IPS-18c (cell line): ENCODE measurements at regions not wholly inside any gene's neighbourhood (a gene's known extent, or its start where the extent isn't known, plus 50 kb on each side); places are given as distances from the start of the nearest gene placed in this dataset.

Experiments used
- H3K4me3 ChIP-seq: 2 replicates; pipeline ENCODE4 v1.7.0; 2013; ENCODE audit warnings: low read depth, mild to moderate bottlenecking, low read length, moderate library complexity; ENCODE audit not compliant: insufficient read depth
- H3K9me3 ChIP-seq: one replicate; pipeline ENCODE4 v1.6.1; 2013; ENCODE audit warnings: mild to moderate bottlenecking, low read length, moderate library complexity; ENCODE audit not compliant: control insufficient read depth, insufficient read depth

DNA sequence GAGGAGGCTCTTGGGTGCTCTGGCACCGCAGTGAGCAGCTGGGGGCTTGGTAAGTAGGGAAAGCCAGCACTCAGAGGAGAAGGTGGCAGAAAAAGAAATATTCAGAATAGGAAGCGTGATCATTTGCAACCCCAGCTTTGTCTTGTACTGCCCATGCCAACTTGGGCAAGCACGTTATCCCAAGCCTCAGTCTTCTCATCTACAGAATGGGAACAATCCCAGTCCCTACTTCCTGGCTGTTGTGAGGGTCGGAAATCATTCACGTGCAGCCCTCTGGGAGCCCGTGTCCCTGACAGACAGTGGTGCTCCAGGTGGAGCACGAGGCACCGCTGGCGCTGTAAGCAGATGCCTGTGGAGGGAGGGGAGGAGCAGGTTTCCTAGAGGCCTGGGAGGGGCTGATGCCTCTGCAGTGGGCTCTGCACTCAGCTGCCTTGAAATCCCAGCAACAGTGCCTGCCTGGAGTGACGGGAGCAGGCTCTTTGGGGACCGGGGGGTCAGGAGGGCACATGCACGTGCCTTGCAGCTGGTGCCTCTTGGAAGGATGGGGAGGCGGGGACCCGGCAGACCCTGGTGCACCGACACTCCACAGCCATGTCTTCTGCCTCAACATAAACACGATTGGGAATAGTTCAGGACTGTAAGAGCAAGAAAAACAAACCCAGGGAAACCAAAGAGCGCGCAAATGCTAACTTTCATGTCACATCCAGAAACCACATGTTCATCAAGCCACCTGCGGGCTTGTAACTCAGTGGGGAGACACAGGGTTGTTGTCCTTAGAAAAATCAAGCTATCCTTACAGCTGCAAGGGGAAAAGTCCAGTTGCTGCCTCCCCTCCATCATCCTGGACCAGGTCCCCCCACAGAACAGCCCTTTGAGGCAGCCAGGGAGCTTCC is 86.5 kb upstream of the DIO3 start:
- H3K4me3 ChIP-seq: no peak overlapping the region

DNA sequence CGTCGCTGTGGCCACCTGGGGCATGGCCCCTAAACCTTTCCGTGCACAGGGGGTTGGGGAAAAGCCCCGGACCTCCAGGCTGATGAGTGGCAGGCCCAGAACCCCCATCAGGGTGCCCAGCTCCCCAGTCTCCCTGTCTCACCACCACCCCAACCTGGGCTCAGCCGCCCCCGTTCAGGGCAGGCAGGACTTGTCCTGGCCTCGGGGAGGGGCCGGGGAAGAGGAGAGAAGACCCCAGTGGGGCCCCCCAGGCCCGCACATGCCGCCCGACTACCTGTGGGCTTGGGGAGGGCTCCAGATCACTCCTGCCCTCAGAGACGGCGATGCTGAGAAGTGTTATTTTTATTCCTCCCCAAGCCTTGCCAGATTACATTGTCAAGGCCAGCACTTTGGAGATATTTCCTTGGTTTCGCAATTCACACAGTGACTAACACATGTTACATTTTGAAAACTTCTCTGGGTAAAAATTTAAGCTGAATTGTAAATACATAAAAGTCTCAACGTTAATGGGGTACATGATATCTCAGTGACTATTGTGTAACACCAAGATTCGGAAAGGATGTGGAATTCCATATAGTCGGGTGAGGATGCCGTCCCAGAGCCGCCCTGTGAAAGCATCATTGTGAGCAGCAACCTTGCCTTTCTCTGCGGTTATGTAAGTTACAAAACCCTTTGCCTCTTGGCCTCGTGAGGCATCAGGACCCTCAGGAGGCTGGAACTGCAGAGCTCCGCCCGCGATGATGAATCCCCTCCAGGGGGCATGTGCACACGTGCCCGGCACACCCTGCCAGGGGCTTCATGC is 85.6 kb upstream of the DIO3 start:
- H3K9me3 ChIP-seq: no peaks in the 10 kb centered on the region
- H3K4me3 ChIP-seq: no peak overlapping the region

More for the DNA sequence above, 86.5 kb upstream of the DIO3 start:
- no peaks in the 10 kb centered on the region for H3K9me3 ChIP-seq

DNA sequence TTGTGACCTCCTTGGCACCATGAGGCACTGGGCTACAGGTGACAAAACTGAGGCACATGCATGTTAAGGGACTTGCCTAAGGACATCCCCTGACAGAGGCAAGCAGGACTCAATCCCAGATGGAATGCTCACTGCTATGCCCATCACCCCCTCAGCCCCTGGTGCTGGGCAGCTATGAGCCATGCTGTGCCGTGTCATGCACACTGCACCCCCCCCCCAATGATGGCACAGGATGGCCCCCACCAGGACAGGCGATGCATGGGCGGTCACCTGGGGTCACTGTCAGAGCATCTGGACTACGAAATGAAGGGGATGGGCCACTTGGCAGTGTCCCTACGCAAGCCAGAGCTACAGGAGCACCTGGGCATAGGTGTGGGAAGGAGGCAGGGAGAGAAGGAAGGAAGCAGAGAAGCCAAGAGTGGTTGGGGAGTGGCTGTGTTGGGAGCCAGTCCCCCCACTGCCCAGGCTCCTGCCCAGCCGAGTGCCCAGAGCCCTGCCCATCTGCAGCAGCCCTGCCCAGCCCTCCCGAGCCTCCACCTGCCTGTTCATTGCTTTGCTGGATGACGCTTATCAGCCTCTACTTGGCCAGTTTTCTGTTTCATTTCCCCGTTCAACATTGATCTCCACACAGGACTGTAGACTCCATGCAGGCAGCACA is 84.9 kb upstream of the DIO3 start:
- no peaks in the 10 kb centered on the region for H3K9me3 ChIP-seq
- no peak overlapping the region for H3K4me3 ChIP-seq

DNA sequence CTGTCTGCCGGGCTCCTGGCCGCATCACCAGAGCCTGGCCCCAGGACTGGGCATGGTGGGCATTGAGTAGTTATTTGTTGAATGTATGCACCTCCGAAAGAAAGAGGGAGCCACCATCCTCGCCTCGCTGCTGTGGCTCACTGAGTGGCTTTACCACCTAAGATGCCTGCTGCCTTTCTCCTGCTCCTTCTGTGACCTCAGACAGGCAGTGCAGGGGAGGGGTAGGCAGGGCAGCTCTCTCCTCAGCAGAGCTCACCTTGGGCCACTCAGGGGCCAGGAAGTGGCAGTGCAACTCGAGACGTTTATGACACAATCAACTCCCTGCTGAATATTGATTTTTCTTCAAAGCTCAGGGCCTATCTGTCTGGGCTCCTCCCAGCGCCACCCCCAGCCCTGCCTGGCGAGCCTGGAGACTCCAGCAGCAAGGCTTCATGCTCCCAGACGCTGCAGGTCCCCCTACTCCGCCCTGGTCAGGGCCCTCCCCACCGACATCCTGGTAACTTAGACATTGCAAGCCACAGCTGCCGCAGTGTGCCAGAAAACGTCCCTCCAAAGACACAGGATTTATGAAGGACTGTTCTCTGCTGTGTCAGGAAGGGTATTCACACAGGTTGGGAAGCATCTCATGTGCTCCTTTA is 84.3 kb upstream of the DIO3 start:
- H3K4me3 ChIP-seq: no peak overlapping the region
- H3K9me3 ChIP-seq: peaks cover 1% of the 10 kb centered on the region

DNA sequence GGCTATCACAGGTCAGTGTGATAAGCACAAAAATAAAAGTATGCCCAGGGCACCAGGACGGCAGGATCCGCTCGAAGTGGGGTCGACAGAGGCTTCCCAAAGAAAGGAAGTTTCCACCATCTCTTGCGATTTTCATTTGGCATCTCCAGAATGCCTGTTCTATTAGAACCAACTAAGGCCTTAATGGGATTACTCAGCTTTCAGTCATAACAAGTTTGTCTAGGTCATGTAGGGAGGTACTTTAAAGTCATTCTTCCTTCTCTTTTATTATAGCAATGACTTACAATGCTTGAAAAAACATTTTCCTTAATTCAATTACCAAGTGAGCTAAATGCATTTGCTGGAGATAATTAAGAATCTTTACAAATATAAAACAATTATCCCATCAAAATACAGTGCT is 83.6 kb upstream of the DIO3 start:
- no peak overlapping the region for H3K4me3 ChIP-seq
- peaks cover 3% of the 10 kb centered on the region for H3K9me3 ChIP-seq

DNA sequence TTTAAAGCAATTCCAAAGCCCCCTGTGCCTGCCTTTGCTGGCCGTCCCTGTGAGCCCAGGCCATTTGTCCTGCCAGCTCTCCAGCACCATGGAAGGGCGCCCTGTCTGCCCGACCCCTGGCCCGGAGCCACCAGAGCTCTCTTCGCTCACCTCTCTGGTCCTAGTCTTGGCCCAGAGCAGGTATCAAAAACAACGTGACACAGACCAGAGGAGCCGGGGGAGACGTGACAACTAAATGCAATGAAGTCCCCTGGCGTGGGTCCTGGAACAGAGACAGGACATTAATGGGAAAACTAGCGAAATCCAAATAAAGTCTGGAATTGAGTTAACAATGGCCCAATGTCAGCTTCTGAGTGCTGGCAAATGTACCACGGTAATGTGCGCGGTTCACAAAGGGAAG is 83.2 kb upstream of the DIO3 start:
- H3K4me3 ChIP-seq: no peak overlapping the region
- peaks cover 3% of the 10 kb centered on the region for H3K9me3 ChIP-seq

DNA sequence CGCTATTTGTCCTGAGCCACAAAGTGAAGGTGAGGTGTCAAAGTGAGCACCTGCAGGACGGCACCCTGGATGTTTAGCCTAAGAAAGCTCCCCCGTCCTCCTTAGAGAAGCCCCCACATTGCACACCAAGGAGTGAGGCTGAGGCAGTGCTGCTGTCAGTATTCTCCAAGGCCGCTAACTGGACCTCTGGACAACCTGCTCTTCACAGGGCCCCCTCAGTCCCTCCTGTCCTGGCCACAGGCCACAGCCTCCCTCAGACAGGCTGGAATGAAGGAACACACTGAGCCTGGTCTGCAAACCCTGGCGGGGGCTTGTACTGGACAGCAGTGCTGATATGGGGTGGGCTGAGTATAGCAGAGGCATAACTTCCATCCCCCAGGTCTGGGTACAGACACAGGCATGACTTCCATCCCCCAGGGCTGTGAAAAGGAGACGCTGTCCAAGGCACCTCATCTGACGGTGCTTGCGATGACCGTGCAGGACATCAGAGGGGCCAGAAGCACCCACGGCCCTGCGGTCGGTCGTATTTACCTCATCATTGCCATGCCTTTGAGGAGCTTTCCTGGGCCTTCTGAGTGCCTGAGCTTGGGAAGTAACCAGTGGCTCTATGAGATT is 82.4 kb upstream of the DIO3 start:
- Histone ChIP-seq H3K4me3 (no peak overlapping the region), H3K9me3 (peaks cover 3% of the 10 kb centered on the region)

DNA sequence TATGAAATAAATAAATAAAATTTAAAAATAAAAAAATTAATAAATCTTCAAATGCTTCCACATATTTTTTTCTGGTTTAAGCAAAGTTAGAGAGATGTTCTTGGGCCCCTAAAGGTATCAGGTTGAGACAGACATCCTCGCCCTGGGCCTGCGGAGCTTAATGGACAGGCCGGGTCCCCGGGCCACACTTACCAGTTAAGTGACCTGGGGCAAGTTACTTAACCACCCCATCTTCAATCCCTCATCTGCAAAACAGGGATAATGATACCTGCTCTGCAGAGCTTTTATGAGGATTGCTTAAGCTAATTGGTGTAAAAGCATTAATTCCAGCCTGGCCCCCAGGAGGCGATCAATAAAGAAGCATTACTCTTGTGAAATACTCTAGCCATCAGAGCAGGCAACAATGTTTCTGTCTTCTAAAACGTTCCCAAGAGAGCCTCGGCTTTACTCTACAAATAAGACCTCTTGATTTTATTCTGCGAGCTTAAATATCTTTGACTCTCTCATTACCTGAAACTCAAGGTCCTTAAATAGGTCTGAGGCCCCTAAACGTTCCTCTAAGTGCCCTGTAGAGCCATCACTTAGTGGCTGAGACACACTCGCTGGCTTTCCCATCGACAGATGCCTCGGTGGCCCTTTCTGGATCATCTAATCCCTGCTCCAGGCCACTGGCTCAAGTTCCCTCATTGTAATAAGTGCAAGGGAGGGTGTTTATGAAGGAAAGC is 81.1 kb upstream of the DIO3 start:
- Histone ChIP-seq H3K4me3 (no peak overlapping the region), H3K9me3 (peaks cover 3% of the 10 kb centered on the region)

DNA sequence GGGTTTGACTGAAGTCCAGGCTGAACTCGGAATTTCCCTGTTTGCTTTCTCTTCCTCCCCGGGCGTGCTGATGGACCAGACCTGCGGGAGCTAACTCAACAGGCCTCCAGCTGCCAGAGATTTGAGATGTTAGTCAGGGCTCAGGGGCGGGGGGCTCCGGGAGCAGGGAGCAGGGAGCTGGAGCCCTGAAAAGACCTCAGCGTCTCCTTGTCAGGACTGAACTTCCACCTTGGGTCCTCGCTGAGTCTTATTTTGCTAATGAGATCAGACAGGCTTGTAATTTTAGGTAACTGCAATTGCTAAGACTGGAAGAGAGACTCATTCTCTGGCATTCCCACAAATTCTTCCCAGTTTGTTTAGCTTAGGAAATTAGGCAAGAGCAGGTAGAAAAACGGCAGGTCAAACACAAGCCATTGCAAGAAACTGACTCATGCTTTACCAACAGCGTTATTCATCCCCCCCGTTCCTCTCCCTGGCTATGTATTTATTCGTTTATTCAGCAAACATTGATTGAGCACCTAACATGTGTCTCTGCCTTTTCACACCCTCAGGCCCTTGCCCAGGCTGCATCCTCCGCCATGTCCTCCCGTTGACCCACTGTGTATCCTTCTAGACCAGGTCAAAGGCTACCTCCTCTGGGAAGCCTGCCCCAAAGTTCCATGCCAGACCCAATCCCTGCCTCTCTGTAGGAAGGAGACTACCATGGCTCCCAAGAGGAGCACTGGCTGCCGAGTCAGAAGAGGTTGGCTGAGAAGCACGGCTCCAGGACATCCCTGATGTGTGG is 80.4 kb upstream of the DIO3 start:
- Histone ChIP-seq H3K9me3 (peaks cover 3% of the 10 kb centered on the region), H3K4me3 (no peak overlapping the region)

DNA sequence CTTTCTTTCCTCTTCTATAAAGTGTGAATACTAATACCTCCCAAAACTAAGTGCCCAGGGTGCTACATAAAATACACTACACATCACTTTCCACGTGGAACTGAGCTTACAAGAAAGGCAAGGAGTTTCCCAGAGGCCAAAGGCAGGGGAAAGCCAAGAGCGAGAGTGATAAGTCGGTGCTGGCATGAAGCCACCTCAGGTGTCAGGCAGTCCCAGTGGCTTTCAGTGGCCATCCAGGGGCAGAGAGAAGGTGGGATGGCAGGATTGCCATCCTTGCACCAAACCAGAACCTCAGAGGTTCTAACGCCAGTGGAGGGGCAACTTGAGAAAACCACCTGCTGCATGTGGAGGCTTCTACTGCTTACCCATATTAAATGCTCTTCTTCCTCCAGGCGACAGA is 79.7 kb upstream of the DIO3 start:
- Histone ChIP-seq H3K9me3 (peaks cover 3% of the 10 kb centered on the region), H3K4me3 (no peak overlapping the region)

DNA sequence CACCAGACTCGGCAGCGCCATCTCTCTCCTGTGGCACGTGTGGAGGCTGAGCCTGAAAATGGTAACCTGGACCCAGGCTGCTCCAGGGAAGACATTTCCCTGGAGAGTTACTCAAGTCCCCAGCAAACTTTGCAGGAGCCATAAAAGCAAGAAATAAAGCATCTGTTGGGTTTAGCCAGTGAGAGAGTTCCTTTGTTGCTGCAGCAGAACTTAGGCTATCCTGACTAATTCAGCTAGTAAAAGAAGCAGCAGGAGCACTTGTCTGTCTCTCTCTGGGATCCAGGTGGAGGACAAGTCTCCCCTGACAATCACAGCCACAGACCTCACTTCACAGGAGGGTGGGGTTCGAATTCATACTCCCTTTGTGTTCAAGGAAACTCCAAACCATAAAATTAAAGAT is 79.2 kb upstream of the DIO3 start:
- Histone ChIP-seq H3K9me3 (peaks cover 3% of the 10 kb centered on the region), H3K4me3 (no peak overlapping the region)

DNA sequence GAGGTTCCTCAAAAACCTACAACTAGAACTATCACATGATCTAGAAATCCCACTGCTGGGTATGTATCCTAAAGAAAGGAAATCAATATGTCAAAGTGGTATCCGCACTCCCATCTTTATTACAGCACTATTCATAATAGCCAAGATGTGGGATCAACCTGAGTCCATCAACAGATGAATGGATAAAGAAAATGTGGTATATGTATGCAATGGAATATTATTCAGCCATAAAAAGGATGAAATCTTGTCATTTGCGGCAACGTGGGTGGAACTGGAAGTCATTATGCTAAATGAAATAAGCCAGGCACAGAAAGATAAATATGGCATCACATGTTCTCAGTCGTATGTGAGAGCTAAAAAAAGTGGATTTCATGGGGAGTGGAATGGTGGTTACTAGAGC is 77.5 kb upstream of the DIO3 start:
- Histone ChIP-seq H3K4me3 (no peak overlapping the region), H3K9me3 (peaks cover 3% of the 10 kb centered on the region)

DNA sequence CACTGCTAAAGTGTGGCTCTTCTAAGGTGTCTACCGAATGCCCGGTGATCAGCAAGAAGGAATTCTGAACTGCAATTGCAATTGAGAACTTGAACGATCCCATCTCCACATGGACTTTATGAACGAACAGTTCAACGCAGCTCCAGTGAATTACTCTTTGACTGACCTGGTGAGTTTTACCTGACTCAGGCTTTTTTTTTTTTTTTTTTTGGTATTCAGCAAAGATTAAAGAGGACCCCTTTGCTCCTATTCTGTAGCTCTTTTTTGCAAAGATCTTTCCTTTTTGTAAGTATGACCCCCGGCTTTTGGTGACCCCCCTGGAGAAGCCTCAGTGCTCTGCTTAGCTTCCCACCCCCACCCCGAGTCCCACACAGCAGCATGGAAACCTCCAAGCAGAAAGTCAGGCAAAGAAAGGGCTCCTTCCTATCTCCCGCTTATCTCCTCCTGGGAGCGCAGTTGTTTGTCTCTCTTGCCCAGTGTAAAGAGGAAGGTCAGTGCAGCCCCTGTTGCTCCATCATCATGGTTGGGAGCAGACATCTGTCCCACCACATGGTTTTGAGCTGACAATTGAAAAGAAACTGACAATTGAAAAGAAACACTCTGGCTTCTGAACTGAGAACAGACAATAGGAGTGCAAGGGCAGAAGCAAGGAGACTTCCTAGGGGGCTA is 72.1 kb upstream of the DIO3 start:
- H3K9me3 ChIP-seq: no peaks in the 10 kb centered on the region
- H3K4me3 ChIP-seq: no peak overlapping the region

DNA sequence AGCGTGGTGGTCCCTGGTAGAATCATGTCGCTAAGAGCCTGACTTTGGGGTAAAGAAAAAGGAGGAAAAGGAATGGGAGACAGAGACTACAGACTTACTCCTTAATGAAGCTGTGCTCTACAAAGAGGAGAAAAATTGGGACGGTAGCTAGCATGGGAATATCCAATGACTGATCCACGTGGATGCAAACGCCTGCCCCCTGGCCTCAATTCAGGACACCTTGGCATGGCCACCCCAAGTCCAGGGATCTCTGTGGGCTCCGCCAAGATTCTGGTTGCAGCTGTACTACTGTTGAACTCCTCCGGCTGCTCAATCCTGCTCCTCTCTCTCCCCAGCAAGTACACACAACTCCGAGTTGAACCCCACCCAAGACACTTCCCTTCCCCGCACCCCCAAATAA is 70.5 kb upstream of the DIO3 start:
- Histone ChIP-seq H3K4me3 (no peak overlapping the region), H3K9me3 (no peaks in the 10 kb centered on the region)

DNA sequence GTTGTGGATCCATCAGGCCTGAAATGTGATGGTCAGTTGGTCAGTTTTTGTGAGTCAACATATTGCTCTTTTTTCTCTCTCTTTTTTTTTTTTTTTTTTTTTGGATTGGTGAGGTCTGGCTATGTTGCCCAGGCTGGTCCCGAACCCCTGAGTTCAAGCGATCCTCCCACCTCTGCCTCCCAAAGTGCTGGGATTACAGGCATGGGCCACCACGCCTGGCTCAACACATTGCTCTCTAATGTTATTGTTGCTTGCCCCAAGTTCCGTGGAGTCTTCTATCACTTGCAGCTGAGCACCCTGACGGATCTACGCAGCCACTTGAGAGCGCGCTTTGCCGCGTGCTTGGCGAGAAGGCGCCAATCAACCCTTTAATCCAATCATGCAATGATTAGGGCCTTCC is 69.5 kb upstream of the DIO3 start:
- Histone ChIP-seq H3K4me3 (no peak overlapping the region), H3K9me3 (no peaks in the 10 kb centered on the region)
